ENCODE measurements at regions not wholly inside any gene's neighbourhood (a gene's known extent, or its start where the extent isn't known, plus 50 kb on each side); places are given as distances from the start of the nearest gene placed in this dataset.
A peak's percentile ranks its signal among the peaks of the same experiment; 100 is the strongest.

GRCh38 chr10:29962166-29962850 lies 97.1 kb downstream of the JCAD start:
- no peak for DNase-seq

- DNase-seq: no peak
Measured at GRCh38 chr10:29961351-29961750, 98.0 kb downstream of the JCAD start.

GRCh38 chr10:29960261-29960660 lies 99.1 kb downstream of the JCAD start:
- DNase-seq: no peak

GRCh38 chr10:29959586-29959985 lies 99.8 kb downstream of the JCAD start:
- DNase-seq: no peak

- no peak for DNase-seq
Measured at GRCh38 chr10:29958440-29958839, 100.9 kb downstream of the JCAD start.

- DNase-seq: peak; percentile 41
Measured at GRCh38 chr10:29957907-29958331, 101.5 kb downstream of the JCAD start.

GRCh38 chr10:29957236-29957635 lies 102.2 kb downstream of the JCAD start:
- DNase-seq: no peak

- DNase-seq: no peak
Measured at GRCh38 chr10:29956335-29956924, 103.0 kb downstream of the JCAD start.

- DNase-seq: peak; percentile 77
Measured at GRCh38 chr10:29955329-29955935, 104.0 kb downstream of the JCAD start.

- peak; percentile 39 for DNase-seq
Measured at GRCh38 chr10:29951441-29951931, 107.9 kb downstream of the JCAD start.

- DNase-seq: no peak
Measured at GRCh38 chr10:29950391-29950790, 109.0 kb downstream of the JCAD start.

GRCh38 chr10:29949411-29950011 lies 109.9 kb downstream of the JCAD start:
- peak; percentile 97 for DNase-seq

- no peak for DNase-seq
Measured at GRCh38 chr10:29948881-29949355, 110.5 kb downstream of the JCAD start.

- DNase-seq: no peak
Measured at GRCh38 chr10:29947701-29948060, 111.7 kb downstream of the JCAD start.

- peak; percentile 93 for DNase-seq
Measured at GRCh38 chr10:29946953-29947700, 112.3 kb downstream of the JCAD start.

GRCh38 chr10:29946614-29946952 lies 112.8 kb downstream of the JCAD start:
- DNase-seq: no peak

- no peak for DNase-seq
Measured at GRCh38 chr10:29941476-29941875, 117.9 kb downstream of the JCAD start.

- DNase-seq: no peak
Measured at GRCh38 chr10:29932991-29933390, 126.4 kb downstream of the JCAD start.

GRCh38 chr10:29931833-29932232 lies 127.6 kb downstream of the JCAD start:
- DNase-seq: no peak

GRCh38 chr10:29929006-29929405 lies 130.4 kb downstream of the JCAD start:
- no peak for DNase-seq

GRCh38 chr10:29926693-29927048 lies 132.7 kb downstream of the JCAD start:
- peak; percentile 71 for DNase-seq

GRCh38 chr10:29925771-29926692 lies 133.4 kb downstream of the JCAD start:
- DNase-seq: no peak
